NCI-H1417 treated with DMSO at 0.1 percent for 48 hours (cell line): ENCODE measurements at regions not wholly inside any gene's neighbourhood (a gene's known extent, or its start where the extent isn't known, plus 50 kb on each side); places are given as distances from the start of the nearest gene placed in this dataset.

Source experiments
- DNase-seq: peaks from one replicate; lab custom pipeline; 2025; lab: John Stamatoyannopoulos, UW

DNA sequence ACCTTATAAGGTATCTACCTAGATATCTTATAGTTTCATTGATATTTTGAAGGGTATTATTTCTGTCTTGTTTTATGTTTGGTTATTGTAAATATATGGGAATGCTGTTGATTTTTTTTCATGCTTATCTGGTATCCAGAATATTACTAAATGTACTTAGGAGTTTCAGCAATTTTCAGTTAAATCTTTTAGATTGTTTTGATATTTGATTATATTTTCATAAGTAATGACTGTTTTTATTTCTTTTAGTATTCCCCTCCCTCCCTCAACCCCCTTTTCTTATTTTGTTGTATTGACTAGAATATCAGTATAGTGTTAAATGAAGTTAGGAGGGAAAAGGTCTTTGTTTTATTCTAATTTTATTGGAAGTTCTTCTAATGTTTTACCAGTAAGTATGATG is 344.4 kb upstream of the PROX1 start:
- no peak for DNase-seq

DNA sequence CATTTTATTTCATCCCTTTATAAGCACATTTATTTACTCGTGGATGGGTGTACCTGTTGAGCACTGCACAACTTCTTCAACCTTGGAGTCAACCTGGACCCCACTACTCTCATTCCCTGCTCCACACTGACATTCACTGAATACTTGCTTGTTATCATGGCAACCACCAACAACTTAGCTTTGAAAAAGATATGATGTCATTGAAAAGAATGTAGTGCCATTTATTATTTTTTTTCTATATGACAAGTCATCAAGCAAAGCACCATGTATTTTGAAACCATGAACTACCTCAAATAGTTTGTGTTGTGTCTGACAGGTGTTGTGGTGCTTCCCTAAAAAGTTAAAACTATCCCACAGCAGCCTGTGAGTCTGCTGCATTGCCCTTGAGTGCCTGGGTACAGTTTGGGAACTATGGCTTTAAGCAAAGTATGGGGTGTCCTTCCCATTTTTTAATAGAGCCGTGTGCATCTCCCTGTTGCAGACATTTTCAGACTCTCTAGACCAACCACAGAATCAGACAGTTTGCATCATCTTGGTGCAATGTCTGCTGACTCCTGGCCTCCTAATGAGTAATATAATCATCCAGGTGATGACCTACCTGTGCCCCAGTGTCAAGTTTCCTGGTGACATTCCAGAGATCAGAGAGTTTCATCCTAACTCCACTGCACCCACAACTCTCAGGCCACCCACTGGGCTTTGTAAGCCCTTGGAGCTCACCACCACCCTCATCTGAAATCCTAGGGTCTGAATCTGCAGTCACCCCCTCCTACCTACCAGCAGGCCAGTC is 339.7 kb upstream of the PROX1 start:
- DNase-seq = no peak

DNA sequence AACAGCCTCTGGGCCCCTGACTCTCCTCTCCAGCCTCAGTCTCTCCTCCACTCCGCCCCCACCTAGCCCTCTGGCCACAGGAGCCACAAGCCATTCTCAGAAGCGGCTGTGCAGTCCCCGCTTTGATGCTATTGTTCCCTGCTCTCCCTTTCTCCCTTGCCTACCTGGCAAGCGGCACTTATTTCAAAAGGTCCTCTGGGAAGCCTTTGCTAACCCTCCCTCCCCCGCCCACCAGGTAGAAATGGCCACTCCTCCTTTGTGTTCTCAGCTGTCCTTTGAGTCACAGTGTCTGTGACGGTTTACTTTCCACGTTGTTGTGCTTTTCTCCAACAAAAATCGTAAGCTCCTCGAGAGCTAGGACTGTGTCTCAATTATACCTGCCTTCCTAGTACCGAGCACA is 338.4 kb upstream of the PROX1 start:
- DNase-seq = no peak

DNA sequence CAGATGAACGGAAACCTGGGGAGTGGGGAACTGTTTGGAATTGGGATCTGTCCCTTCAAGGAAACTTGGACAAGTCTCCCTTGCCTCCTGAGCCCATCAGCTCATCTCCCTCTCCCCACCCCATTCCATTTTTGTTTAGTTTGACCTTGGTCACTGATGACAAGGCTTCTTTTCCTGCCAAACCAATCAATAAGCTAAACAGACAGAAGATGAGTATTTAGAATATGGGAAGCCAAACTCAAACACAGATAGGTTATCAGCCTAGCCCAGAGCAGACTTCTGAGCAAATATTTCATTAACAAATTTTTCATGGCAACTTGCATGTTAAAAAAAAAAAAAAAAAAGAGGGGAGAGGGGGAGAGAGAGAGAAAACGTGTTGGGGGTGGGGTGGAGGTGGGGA is 337.2 kb upstream of the PROX1 start:
- DNase-seq = no peak

DNA sequence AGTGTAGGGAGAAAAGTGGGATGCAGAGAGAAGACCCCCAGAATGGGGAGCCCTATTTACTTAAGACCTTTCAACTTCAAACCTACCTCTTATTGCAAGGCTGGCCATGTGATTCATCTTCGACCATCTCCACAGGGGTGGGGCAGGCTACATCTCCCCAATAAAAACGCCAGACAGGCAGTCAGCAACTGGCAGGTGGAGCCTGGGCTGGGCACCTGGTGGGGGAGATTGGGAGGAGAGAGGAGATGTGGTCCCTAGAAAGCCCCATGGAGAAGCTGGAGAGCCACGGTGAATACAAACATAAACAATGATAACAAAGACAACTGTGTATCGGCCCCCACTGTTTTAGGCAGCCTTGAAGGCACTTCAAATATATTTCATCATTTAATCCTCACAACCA is 336.7 kb upstream of the PROX1 start:
- DNase-seq = no peak

DNA sequence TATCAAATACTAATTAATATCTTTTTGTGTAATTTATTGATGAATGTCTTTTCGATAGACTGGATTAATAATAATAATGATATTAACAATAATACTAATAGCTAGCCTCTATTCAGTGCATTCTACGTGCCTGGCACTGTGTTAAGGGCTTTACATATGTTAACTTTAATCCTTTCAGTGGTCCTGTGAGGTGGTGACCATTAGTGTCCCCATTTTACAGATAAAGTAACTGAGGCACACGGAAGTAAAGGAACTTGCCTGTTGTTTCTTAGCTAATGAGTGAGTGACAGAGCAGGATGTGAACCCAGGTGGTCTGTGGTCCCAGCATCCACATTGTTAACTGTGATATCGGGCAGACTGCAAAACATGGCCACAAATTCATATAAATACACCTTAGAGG is 335.7 kb upstream of the PROX1 start:
- DNase-seq = no peak

DNA sequence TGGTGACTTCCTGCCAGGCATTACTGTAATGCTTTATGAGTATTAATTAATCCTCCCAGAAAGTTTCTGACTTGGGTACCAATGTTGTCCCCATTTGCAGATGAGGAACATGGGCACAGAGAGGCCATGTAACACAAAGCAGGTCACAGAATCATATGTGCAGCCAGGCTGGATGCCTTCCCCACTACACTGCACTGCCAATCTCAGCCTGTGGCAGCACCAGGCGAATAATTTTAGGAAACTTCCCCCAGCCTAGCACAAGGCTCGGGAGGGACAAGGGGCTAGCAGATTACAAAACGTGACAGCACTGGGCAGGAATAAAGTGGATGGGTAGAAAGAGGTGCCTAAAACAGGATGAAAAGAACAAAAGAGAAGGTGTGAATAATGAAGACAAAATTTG is 331.7 kb upstream of the PROX1 start:
- DNase-seq = no peak

DNA sequence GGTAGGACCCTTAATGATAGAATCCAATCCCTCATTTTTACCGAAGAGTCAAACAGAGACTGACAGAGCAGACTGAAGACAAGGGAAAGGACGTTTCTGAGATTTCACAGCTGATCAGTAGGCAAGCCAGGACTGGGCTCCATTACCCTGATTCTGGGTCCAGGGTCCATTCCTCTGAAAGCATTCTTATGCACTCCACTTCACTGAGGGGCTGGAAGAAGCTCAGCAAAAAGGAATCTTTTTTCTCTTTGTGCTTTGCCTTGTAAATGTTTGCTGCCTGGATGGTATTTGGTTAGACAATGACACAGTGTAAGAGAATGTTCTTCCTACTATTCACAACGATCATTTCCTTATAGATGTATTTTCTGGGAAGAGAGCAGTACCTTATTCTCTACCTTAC is 331.3 kb upstream of the PROX1 start:
- DNase-seq = no peak

DNA sequence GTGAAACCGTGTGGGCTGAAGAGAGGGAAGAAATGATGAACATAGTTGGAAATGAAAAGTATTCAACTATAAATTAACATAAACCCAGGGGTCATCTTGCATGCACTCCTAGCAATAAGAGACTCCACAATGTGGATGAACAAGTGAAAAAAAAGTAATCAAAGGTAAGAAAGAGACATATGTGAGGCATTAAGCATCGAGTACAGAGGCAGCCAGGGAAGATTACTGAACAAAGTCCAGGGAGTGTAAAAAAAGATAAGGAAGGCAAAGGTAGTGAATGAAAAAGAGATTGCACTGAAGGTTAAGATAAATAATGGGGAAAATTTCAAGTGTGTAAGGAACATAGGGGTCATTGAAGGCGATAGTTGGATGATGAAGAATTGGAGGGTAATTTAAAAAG is 330.8 kb upstream of the PROX1 start:
- no peak for DNase-seq

DNA sequence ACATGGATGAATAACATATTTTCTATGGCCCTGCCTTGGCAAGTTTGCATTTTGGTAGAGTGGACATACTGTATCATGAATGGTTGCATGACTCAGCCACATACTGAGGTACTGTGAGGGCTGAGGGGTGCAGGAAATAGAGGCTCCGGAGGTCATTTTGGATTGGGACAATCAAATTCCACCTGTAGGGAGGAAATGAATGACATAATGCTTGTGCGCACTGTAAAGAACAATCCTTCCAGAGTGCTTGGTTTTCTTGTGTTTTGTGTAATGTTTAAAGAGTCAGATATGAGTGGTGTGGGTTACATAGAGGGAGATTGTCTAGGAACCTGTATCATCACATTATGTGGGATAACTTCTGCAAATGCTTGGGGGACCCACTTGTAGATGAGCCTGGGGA is 329.9 kb upstream of the PROX1 start:
- no peak for DNase-seq

DNA sequence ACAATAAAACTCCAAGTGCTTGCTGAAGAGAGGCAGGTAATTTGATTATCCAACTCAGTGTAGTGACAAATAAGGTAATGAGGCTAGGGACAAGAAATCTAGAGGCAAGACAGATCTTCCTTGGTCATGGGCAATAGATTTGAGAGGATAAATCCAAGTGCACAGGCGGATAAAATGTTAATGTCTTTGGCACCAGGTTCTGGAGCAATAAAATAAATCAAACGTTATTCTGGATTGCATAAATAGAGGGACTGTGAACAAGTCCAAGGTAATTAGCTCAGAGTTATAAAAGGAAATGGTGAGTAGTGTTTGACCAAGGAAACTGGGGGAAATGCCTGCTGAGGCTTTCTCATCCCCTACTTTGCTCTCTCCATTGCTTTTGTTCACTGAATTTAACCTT is 329.3 kb upstream of the PROX1 start:
- DNase-seq = no peak

DNA sequence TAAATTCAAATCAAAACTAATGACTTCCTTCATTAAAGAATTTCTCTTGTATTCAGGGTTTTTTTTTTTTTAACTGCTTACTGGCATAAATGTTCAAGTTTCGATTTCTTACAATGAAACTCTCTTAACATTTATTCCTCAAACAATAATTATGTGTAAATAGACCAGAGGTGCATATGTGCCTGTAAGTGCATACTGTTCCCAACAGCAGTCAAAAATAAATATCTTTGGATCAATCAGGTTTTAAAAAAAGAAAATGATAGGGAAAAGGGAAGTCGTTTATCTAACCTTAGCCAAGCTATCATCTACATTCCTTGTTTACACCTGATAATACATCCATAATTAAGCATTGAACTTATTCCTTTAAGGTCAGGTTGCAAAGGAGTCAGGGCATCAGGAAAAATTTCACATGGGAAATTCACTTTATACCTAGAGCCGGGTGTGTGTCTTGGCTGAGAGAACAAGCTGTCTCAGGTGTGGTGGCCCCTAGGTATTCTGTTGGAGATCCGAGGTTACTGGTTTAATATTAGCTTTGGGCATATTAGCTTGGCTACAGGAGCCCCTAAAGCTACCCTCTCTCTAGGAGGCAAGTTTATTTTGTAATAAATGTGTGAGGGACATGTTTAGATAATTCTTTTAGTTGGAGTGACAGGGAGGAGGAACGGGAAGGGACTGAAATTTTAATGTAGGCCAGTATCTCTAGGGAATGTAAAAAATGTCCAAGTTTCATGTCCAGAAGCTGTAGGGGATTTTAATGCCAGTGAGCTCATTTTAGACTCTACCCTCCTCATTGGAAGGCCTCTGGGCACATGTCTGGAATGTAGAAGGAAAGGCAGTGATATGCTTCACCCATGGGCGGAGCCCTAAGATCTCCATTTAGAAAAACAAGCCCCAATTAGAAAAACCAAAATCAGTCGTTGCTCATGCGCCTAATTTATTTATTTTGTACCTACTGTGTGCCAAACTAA is 327.9 kb upstream of the PROX1 start:
- DNase-seq = no peak

DNA sequence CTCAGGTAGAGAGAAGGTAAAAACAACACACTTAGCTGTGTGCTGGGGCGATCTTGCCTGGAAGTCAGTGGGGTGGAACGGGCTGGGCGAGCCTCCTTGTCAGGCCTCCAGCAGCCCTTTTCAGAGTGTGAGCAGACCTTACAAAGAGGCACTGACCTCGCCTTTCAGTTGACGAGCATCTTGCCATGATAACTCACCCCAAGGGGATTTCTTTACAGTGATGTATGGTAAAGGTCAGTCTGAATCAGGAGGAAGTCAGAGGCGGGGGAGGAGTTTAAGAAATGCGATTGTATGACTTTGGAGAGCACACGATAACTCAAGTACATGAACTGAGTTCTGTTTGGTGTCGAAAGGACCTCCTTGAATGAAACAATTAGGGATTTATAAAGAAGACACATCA is 326.5 kb upstream of the PROX1 start:
- no peak for DNase-seq

DNA sequence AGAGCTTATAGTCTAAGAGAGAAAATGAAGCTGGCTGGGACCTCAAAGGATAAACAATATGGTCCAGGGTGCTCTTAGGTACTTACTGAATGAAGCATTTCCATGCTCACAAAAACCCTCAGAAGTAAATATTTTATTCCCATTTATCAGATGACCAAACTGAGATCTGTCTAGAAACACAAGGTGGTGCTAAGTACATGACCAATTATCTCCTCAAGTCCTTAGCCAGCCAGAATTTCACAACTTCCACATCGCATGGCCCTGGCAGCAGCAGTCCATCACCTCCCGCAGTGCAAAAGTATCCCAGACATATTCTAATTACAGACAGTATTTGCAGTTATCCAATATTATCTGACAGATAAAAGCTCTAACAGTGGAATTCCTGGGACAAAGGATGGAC is 321.7 kb upstream of the PROX1 start:
- DNase-seq = peak; percentile 10

DNA sequence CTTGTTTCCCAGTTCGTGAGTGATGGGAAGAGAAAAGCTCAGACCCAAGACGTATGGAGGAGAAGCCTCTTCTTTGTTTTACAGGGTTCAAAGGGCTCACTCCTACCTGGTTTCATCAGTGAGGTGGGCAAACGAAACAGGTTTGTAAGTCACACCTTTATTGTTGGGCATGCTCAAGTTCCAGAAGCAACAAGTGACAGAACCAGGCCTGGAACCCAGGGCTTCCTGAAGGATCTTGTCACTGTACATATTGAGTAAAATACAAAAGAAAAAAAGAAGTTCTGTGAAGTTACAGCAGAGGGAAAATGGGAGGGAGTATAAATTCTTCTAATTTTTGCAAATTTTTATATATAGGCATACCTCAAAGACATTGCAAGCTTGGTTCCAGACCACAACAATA is 320.9 kb upstream of the PROX1 start:
- DNase-seq = no peak

DNA sequence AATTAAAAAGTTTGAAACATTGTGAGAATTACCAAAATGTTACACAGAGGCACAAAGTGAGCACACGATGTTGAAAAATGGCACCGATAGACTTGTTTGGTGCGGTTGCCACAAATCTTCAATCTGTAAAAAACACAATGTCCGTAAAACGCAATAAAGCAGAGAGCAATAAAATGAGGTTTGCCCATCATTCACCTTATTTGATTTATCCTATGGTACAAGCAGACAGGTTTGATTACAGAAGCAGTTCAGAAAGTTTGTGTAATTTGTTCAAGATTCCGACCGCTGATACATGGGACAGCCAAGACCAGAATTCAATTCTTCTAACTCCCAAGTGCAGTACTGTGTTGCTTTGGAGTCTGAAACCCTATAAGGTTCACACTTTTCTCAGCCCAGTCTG is 318.3 kb upstream of the PROX1 start:
- DNase-seq = no peak

DNA sequence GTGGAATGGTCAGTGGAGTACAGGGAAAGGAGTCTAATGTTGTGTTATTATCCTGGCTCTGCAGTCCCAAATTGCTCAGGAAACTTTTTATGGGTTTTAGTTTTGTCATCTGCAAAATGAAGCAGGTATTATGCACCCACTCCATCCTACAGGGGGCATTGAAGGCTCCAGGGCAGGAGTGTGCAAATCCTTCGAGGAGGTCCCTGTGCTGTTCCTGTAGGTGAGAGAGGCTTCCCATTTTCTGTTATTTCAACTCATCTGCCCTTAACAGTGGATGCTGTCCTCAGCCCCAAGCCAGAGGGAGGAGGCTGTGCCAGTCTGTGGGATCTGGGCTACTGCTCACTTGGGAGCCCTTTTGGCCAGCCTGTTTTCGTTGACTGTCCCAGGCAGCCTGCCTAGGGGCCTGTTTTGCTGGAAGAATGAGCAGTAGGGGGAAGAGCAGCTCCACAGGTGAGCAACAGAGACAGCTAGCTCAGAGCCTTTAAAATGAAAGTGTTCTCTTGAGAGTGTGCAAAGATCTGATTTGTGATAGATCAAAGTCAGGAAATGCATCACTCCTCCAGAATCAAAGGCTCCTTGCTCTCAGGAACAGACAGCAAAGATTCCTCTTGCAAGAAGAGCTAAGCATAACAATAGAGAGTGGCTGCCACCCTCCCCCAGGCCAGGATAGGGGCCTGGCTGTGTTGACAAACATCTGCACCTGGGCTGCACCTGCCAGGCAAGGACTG is 317.6 kb upstream of the PROX1 start:
- peak; percentile 59 for DNase-seq

DNA sequence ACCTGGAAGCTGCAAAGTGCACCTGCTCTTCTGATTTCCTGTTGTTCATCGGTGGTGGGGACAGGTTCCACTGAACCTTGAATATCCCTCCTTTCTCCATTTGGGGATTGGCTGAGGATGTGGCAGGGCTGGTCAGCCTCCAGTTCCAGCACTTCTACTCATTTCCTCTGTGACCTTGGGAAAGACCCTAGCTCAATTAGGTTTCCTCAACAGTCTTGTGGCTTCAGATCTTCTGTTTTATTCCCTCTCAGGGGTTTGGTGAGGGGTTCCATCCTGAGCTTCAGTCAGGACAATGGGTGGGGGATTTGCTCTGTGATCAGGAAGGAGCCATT is 317.1 kb upstream of the PROX1 start:
- DNase-seq = no peak

DNA sequence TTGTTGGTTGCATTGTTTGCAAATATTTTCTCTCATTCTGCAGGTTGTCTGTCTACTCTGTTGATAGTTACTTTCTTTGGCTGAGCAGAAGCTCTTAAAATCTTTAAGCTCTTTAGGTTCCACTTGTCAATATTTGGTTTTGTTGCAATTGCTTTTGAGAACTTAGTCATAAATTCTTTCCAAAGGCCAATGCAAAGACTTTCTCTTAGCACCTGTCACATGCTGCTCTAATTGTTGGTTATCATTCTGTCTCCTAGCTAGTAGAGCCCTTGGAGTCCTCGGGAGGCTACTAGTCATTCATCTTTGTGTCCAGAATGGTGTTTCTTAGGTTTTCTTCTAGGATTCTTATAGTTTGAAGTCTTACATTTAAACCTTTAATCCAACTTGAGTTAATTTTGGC is 312.7 kb upstream of the PROX1 start:
- no peak for DNase-seq

DNA sequence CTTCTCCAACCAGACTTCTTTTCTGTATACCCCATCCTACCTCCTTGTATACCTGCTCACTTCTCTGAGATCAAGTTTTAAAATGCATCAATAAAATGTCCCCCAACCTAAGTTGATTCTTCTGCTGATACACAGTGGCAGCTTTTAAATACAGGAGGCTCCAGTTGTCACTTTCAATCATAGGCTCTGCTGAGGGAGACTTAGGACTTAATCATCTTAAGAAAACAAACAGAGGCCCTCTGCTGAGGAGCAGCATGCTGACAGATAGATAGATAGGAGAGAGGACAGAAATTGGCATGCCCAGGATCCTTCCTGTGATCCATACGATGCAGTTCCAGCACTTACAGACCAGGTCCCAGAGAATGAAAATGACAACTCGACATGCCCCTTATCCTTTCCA is 311.0 kb upstream of the PROX1 start:
- DNase-seq = no peak

DNA sequence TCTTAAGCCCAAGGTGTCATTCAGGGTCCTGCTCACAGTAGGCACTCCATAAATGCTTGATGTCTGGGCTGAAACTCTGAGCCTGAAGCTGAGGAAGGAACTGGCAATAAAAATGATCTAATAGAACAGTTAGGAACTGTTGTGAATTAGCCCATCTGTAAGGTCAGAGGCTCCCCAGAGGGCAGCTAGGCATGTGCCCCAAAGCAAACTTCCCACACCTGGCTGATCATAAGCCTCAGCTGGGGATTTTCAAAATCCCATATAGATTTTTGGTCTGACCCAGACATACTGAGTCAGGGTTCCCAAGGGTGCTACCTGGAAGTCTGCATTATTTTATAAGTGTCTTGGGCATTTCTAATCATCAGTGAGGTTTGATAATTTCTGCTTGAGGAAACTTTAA is 309.4 kb upstream of the PROX1 start:
- DNase-seq = no peak

DNA sequence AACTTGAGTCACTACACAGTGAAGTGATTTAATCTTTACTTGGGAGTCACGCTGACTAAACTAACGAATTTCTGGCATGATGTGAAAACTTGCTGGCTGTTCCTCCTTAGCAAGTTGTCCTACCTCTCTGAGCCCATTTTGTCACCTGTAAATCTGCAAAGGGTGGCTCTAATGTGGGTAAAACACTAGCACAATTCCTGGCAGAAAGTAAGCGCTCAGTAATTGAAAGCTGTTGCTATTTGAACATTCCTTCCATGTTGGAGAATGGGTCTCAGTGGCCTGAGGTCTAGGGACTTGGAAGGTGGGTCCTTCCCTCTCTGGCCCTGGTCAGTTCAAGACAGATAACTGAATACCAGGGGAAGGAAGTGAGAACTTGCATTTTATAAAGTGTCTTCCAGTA is 309.0 kb upstream of the PROX1 start:
- no peak for DNase-seq

DNA sequence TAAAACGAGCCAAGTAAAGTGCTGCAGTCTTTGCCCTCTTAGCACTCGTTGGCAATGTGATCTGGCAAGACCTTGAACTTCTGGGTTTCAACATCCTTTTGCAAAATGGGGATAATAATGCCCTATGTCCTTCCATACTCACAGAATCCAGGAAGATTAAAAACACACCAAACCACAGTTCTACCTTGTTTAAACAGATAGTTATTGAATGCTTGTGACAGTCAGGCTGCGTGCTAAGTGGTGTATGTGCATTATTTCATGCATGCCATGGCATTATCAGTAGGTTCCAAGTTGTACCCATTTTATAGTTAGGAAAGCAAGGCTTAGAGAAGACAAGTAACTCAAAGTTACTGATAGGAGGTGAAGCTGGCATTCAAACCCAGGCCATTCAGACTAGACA is 308.6 kb upstream of the PROX1 start:
- no peak for DNase-seq
